PC-3 (cell line): ENCODE measurements at regions not wholly inside any gene's neighbourhood (a gene's known extent, or its start where the extent isn't known, plus 50 kb on each side); places are given as distances from the start of the nearest gene placed in this dataset.

ENCODE experiments used
- ATAC-seq: fragments of 200-7000 bp; cut with Tn5 transposase; 2 replicates; pipeline ENCODE4 v1.9.1; 2020; ENCODE audit warnings: mild to moderate bottlenecking, moderate library complexity
- BruUV-seq: library from RNA; stranded (reverse); fragments of 400-500 nt; replicated peaks from 2 replicates; lab custom pipeline; 2021; lab: Mats Ljungman, UMichigan
- CTCF ChIA-PET: fragments of 300-600 bp; sonication (Branson Sonifier 250); formaldehyde crosslinking; loops from one replicate; lab custom pipeline; 2022; ENCODE audit warnings: antibody characterized with exemption; lab: Charles Lee
- POLR2A ChIA-PET: fragments of 300-600 bp; sonication (Branson Sonifier 250); formaldehyde crosslinking; loops from one replicate; lab custom pipeline; 2022; ENCODE audit warnings: antibody characterized with exemption; ENCODE audit not compliant: unreplicated experiment; lab: Charles Lee
- DNase-seq: peaks from one replicate; pipeline ENCODE4 v3.0.0-alpha.2; 2015
- H2AFZ ChIP-seq: fragments of 300-600 bp; sonication (generic); 2 replicates; pipeline ENCODE4 v1.6.0; 2016; ENCODE audit warnings: antibody characterized with exemption, low read length
- H3F3A ChIP-seq: fragments of 300-600 bp; sonication (generic); one replicate; pipeline ENCODE4 v1.6.0; 2017; ENCODE audit warnings: antibody characterized with exemption, low read length, control low read depth, mild to moderate bottlenecking; ENCODE audit not compliant: unreplicated experiment
- H3K27ac ChIP-seq: fragments of 300-600 bp; sonication (generic); 2 replicates; pipeline ENCODE4 v1.5.1; 2016; ENCODE audit warnings: mild to moderate bottlenecking, low read length
- H3K27me3 ChIP-seq: fragments of 300-600 bp; sonication (generic); 2 replicates; pipeline ENCODE4 v1.6.1; 2016; ENCODE audit warnings: low read length, mixed read lengths
- H3K36me3 ChIP-seq: fragments of 300-600 bp; sonication (generic); 2 replicates; pipeline ENCODE4 v1.6.1; 2016; ENCODE audit warnings: low read depth, mixed run types, low read length, mixed read lengths
- H3K4me1 ChIP-seq: fragments of 300-600 bp; sonication (generic); 2 replicates; pipeline ENCODE4 v1.5.1; 2016; ENCODE audit warnings: low read length; ENCODE audit not compliant: insufficient read depth
- H3K4me2 ChIP-seq: fragments of 300-600 bp; sonication (generic); 2 replicates; pipeline ENCODE4 v1.6.0; 2016; ENCODE audit warnings: low read length
- H3K4me3 ChIP-seq: fragments of 300-600 bp; sonication (generic); 2 replicates; pipeline ENCODE4 v1.5.1; 2016; ENCODE audit warnings: mild to moderate bottlenecking, low read length, mixed read lengths
- H3K79me2 ChIP-seq: fragments of 300-600 bp; sonication (generic); 2 replicates; pipeline ENCODE4 v1.6.1; 2017; ENCODE audit warnings: low read length, mixed read lengths
- H3K9ac ChIP-seq: fragments of 300-600 bp; sonication (generic); 2 replicates; pipeline ENCODE4 v1.6.0; 2016; ENCODE audit warnings: mild to moderate bottlenecking, low read length
- H3K9me2 ChIP-seq: fragments of 300-600 bp; sonication (generic); replicated peaks from 2 replicates; pipeline ENCODE4 v1.6.1; 2016; ENCODE audit warnings: mixed run types, low read length, mixed read lengths
- H3K9me3 ChIP-seq: fragments of 300-600 bp; sonication (generic); 2 replicates; pipeline ENCODE4 v1.6.1; 2016; ENCODE audit warnings: low read length, mixed read lengths
- H4K20me1 ChIP-seq: fragments of 300-600 bp; sonication (generic); 2 replicates; pipeline ENCODE4 v1.6.1; 2016; ENCODE audit warnings: low read length, mixed read lengths
- CTCF ChIP-seq: fragments of 300-600 bp; sonication (generic); conservative IDR thresholded peaks from 2 replicates; pipeline ENCODE4 v1.5.1; 2017; ENCODE audit warnings: antibody characterized with exemption, low read depth, mild to moderate bottlenecking, low read length
- EZH2 ChIP-seq: fragments of 300-600 bp; sonication (generic); IDR thresholded peaks from one replicate; pipeline ENCODE4 v1.6.1; 2017; ENCODE audit warnings: antibody characterized with exemption, mild to moderate bottlenecking, low read length; ENCODE audit not compliant: unreplicated experiment
- EZH2phosphoT487 ChIP-seq: fragments of 300-600 bp; sonication (generic); IDR thresholded peaks from 2 replicates; pipeline ENCODE4 v1.6.1; 2018; ENCODE audit warnings: mild to moderate bottlenecking, antibody characterized with exemption, low read length, borderline replicate concordance
- intact Hi-C: fragments of 100-400 bp; cut with micrococcal nuclease; formaldehyde crosslinking; loops from 2 replicates; pipeline ENCODE4 v1.9.0; 2023

GRCh38 chrX:147679356-147680005 is 232.2 kb upstream of the FMR1 start:
- ATAC-seq (no peak), DNase-seq (no peak)
- TF ChIP-seq EZH2phosphoT487, result no peak
- no peak for TF ChIP-seq CTCF
- TF ChIP-seq EZH2, result no peak
- no TSS peak for BruUV-seq
- Histone ChIP-seq H3K4me2 (no peak overlapping the region), H3K27ac (no peak overlapping the region), H3K4me1 (no peaks in the 10 kb centered on the region), H3F3A (no peaks in the 10 kb centered on the region), H3K79me2 (no peaks in the 10 kb centered on the region), H2AFZ (no peak overlapping the region), H4K20me1 (no peaks in the 10 kb centered on the region), H3K9me2 (no peaks in the 10 kb centered on the region), H3K9me3 (no peaks in the 10 kb centered on the region), H3K27me3 (no peaks in the 10 kb centered on the region), H3K9ac (no peak overlapping the region), H3K4me3 (no peak overlapping the region), H3K36me3 (no peaks in the 10 kb centered on the region)
- ChIA-PET CTCF (no interaction called here), POLR2A (no interaction called here)
- intact Hi-C loops, result no loop called here

GRCh38 chrX:147680251-147680650 is 231.5 kb upstream of the FMR1 start:
- ChIA-PET CTCF (no interaction called here), POLR2A (no interaction called here)
- Histone ChIP-seq H2AFZ (no peak overlapping the region), H3K36me3 (no peaks in the 10 kb centered on the region), H3K4me1 (no peaks in the 10 kb centered on the region), H3K9me2 (no peaks in the 10 kb centered on the region), H3K9me3 (no peaks in the 10 kb centered on the region), H3K27ac (no peak overlapping the region), H3K4me2 (no peak overlapping the region), H3F3A (no peaks in the 10 kb centered on the region), H3K79me2 (no peaks in the 10 kb centered on the region), H3K9ac (no peak overlapping the region), H3K27me3 (no peaks in the 10 kb centered on the region), H4K20me1 (no peaks in the 10 kb centered on the region), H3K4me3 (no peak overlapping the region)
- no TSS peak for BruUV-seq
- intact Hi-C loops, result no loop called here
- DNase-seq (no peak), ATAC-seq (no peak)
- TF ChIP-seq CTCF, result no peak
- no peak for TF ChIP-seq EZH2phosphoT487
- no peak for TF ChIP-seq EZH2

- CTCF ChIA-PET, result no interaction called here
- no TSS peak for BruUV-seq
- Histone ChIP-seq H3K27me3 (no peaks in the 10 kb centered on the region), H3F3A (no peaks in the 10 kb centered on the region), H3K36me3 (no peaks in the 10 kb centered on the region), H3K79me2 (no peaks in the 10 kb centered on the region), H2AFZ (no peak overlapping the region), H3K9me3 (no peaks in the 10 kb centered on the region), H3K4me3 (no peak overlapping the region), H3K4me2 (no peak overlapping the region), H3K9ac (no peak overlapping the region), H4K20me1 (no peaks in the 10 kb centered on the region), H3K4me1 (no peaks in the 10 kb centered on the region), H3K27ac (no peak overlapping the region), H3K9me2 (no peaks in the 10 kb centered on the region)
- intact Hi-C loops, result no loop called here
- ATAC-seq, result no peak
- TF ChIP-seq CTCF, result no peak
- POLR2A ChIA-PET, result no interaction called here
- DNase-seq, result no peak
Observed at GRCh38 chrX:147693511-147693910, 218.2 kb upstream of the FMR1 start.
